Stimulated activated CD4-positive, alpha-beta T cell treated with anti-CD3 and anti-CD28 coated beads, Interleukin-1b, Interleukin-23, amount 100 ng/mL, for 24 hours (primary cell): ENCODE measurements at regions not wholly inside any gene's neighbourhood (a gene's known extent, or its start where the extent isn't known, plus 50 kb on each side); places are given as distances from the start of the nearest gene placed in this dataset.
"Not testable (repeated sequence)": the region's sequence is repeated elsewhere in the genome, so short reads cannot be mapped to it uniquely, and the experiment has no call there.

ENCODE experiments used
- DNase-seq, 4 experiments: peaks; one replicate each; pipeline ENCODE4 v3.0.0-alpha.2; 2020; ENCODE audit warnings: low read depth in 4 of 4, low spot score in 1 of 4

DNA sequence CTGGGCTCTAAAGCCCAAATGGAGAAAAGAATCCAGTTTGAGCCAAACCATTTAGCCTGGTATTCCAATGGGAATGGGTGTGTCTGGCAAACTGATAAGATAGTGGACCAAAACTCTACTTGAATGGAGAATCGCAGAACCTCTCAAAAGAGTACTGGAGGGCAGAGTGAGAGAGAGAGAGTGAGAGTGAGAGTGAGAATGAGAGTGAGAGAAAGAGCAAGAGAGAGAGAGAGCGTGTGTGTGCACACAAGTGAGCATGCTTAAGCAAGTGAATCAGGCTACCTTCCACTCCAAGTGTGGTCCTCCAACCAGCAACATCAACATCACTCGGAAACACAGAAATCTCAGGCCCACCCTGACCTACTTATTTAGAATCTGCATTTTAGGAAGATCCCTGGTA, 58.8 kb downstream of the UQCRFS1 start:
- DNase-seq = no peak

- no peak for DNase-seq
Measured at GRCh38 chr19:29145756-29146155, 67.2 kb downstream of the UQCRFS1 start.

GRCh38 chr19:29143183-29143582, 69.8 kb downstream of the UQCRFS1 start:
- DNase-seq = no peak

DNA sequence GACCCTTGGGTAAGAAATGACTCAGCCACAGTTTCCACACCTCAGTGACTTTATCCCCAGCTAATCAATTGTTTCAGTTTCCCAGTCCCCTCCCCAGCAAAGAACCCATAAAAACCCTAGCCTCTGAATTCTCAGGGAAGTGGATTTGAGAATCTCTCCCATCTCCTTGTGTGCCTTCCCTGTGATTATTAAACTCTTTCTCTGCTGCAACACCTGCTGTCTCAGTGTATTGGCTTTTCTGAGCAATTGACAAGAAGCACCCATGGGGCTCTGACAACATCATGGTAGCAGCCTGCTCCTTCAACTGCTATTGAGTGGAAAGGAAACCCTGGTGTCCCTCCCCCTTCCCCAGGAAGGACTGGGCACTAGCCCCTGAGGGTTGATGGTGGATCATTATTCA, 73.7 kb downstream of the UQCRFS1 start:
- no peak for DNase-seq

GRCh38 chr19:29138206-29138605, 74.7 kb downstream of the UQCRFS1 start:
- DNase-seq = not testable (repeated sequence)

DNA sequence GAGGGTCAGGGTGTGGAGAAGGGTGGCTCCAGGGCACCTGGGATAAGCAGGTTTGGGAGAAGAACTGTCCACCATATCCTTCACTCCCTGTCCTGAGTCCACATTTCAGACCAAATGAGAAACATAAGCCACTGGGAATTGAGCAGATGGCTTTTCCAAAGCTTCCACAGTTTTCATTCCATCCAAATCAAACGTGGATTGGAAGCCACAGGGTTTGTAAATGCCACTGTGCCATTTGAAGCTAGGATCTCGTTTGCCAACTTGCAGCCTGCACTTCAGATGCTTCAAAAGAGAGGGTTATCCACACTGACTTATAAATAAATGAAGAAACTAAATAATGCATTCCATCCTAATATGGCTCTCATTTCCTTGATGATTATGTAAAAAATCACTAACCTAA, 81.5 kb downstream of the UQCRFS1 start:
- DNase-seq = no peak

DNA sequence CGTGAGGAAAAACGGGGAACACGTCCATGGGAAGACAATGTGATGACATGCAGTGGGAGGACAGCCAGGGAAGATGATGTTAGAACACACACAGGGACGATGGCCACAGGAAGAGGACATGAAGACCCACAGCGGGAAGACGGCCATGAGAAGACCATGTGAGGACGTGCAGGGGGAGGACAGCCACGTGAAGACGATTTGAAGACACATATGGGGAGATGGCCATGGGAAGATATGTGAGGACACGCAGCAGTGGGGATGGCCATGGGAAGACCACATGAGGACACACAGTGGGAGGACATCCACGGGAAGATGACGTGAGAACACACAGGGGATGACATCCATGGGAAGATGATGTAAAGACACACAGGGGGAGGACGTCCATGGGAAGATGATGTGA, 83.8 kb downstream of the UQCRFS1 start:
- no peak for DNase-seq

- no peak for DNase-seq
Measured at GRCh38 chr19:29128203-29128602, 84.7 kb downstream of the UQCRFS1 start.

DNA sequence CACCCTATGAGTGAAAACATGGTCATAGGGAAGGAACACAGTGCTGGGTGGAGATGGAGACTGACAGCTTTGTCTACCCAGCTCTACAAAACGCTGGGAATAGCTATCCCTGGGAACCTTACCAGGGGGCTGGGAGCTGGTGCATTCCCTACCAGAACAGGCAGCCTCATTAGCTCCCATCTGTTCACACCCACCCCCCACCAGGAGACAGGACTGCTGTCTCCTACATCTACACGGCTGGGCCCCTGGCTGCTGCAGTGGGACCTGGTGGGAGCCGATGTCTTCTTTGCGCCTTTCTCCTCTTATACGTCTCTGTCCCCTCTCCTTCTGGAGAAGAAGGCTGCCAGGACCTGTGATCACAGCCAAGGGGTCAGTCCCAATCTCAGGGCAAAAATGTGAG, 90.8 kb downstream of the UQCRFS1 start:
- DNase-seq = no peak

GRCh38 chr19:29121684-29122083, 91.3 kb downstream of the UQCRFS1 start:
- no peak for DNase-seq

DNA sequence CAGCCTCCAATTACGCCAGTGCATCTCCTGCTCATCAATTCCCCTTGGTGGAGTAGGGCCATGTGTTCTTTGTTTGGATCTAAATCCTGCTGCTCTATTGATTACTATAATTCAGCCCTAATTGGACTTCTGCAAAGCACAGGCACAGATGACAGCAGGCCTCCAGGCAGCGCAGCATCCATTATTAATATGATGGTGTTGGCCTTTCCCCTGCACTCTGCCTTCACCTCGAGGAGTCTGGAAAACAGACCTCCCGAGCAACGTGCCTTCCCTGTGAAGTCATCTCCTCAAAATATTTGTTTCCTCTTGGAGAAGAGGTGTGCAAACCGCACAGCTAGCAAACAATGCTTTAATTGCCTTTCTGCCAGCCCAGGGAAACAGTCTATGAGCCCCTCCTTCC, 92.5 kb downstream of the UQCRFS1 start:
- no peak for DNase-seq

- no peak for DNase-seq
Measured at GRCh38 chr19:29119590-29119989, 93.4 kb downstream of the UQCRFS1 start.

DNA sequence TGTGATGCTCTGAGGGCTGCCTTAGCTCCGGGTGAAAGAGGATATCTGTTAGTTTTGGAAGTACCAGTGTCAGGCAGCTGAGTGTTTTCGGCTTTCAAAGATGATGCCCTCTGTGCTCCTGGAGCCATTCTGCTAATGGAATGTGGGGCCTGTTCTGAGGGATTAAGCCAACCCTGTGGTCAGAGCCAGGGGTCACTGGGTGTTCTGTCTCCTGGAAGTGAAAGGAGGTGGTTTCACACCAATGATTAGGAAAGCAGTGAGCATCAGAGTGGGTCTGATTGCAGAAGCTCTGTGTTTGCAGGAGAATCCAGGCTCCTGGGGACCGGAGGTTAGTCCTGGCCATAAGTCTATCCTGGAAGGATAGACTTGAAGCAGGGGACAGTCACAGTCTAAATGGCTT, 94.6 kb downstream of the UQCRFS1 start:
- DNase-seq = no peak

GRCh38 chr19:29117926-29118325, 95.0 kb downstream of the UQCRFS1 start:
- DNase-seq = no peak

DNA sequence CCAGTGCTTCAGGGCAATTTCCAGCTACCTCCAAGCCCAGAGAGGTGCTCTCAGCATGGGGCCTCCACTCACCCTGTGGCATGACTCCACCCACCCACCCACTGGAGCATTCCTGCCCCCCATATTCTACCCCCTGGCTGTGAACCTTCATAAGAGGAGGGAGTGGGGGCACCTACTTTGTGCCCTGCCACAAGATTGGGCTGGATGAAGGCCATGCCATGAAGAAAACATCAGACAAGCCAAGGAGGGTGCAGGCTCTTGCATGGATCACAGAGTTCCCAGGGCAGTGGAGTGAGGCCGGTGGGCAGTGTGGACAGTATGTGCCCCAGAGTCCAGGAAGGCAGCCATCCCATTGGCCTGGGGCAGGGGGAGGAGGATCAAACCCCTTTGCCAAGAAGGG, 97.8 kb downstream of the UQCRFS1 start:
- DNase-seq = no peak

DNA sequence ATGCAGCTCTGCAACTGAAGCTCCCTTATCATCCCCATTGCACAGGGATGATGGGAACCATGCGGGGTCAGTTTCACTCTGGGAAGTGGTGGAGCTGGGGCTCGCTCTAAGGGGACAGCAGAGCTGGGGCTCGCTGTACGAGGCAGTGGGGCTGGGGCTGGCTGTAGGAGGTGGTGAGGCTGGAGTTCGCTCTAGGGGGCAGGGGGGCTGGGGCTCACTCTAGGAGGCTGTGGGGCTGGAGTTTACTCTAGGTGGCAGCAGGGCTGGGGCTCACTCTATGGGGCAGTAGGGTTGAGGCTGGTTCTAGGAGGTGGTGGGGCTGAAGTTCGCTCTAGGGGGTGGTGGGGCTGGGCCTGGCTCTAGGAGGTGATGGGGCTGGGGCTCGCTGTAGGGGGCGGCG, 99.1 kb downstream of the UQCRFS1 start:
- no peak for DNase-seq

DNA sequence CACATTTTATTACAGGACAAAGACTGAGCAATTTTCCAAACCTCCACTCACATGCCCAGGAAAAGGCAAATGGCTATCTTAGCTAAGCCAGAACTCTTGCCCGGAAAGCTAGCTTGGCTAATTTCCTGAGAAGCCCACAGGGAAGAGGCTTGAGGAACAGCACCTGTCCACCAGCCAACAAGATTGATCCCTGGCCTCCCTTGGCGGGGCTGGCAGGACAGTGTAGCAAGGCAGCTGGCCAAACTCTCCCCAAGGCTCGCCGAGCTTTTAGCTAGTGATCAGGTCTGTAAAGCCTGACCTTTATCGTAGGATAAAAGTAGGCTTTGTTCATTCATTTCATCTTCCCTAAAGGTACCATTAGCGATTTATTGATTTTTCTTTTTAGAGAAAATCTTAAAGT, 101.4 kb downstream of the UQCRFS1 start:
- DNase-seq = no peak

GRCh38 chr19:29107831-29108230, 105.1 kb downstream of the UQCRFS1 start:
- DNase-seq = no peak

DNA sequence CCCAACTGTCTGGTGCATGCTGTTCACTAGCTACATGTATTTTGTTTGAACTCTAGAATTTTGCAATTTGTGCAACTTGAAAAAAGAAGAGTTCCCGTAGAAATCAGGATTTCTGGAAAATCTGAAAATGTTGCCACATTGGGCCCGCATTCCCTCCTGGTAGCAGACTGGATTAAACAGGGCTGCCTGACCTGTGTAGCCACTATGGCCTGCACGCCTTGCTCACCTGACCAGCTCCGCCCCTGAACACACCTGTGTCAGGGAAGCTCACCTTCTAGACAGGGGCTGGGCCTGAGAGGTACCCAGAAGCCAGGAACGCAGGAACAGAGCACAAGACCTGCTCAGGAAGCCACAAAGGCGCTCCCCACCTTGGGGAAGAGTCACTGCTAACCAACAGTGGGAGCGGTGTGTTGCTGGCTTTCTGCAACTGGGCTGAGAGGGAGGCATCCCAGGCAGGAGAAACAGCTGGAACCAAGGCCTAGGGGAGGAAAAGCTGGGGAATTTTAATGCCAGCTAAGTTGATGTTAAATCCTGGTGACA, 106.5 kb downstream of the UQCRFS1 start:
- DNase-seq = no peak

- DNase-seq = no peak
Measured at GRCh38 chr19:29105629-29106292, 107.2 kb downstream of the UQCRFS1 start.

DNA sequence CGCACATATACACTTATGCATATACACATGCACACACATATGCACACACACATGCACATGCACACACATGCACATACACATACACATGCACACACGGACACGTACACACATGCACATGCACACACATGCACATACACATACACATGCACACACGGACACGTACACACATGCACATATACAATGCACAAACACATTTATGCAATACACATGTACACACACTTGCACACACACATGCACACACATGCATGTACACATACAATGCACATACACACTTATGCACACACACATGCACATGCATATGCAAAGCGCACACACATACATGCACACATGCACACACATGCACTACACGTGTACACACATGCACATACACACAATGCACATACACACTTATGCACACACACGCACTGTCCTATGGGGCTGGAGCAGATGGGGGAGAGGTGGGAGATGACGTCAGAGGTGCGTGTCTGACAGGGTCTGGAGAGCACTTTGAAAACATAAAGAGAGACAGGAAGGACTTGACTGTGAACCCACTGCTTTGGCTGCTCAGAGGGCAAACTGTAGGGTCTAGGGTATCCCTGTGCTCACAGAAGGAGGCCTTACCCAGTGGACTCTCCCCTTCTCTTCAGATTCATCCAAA, 108.2 kb downstream of the UQCRFS1 start:
- DNase-seq = no peak

- no peak for DNase-seq
Measured at GRCh38 chr19:29098863-29099481, 114.0 kb downstream of the UQCRFS1 start.
